ENCODE measurements at regions not wholly inside any gene's neighbourhood (a gene's known extent, or its start where the extent isn't known, plus 50 kb on each side); places are given as distances from the start of the nearest gene placed in this dataset.

DNA sequence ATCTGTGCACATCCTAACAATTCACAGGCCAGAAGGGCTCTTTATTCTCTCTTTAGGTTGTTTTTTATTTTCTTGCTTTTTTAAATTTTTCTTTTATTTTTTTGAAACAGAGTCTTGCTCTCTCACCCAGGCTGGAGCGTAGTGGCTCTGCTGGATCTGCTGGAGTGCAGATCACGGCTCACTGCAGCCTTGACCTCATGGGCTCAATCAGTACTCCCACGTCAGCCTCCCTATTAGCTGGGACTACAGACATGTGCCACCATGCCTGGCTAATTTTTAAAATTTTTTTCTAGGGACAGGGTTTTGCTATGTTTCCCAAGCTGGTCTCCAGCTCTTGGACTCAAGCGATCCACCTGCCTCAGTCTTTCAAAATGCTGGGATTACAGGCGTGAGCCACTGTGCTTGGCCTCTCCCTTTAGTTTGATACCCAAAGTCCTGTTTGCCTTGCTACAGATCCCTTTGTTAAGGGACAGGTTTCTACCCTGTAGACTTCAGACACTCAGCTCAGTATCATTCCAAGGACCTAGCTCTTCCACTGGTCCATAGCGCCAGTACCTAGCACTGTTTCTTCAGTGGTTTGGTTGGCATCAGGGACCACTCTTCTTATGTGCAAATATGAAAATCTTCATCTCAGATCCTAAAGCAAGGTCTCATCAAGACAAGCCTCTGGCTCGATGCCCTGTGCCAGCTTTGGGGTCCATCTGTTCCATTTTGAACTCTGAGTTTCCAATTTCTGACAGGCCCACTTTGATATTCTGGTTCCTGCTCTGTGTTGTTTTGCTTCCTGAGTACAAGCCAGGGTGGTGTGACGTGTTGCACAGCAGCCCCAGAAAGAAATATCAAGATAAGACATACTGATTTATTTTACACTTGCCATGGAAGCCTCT is 211.7 kb downstream of the FAT3 start:
- H3K4me3 ChIP-seq: no peak overlapping the region
- no peaks in the 10 kb centered on the region for H3K36me3 ChIP-seq
- H3K9me3 ChIP-seq: no peaks in the 10 kb centered on the region
- H3K27me3 ChIP-seq: no peaks in the 10 kb centered on the region
- no peak overlapping the region for H3K27ac ChIP-seq
- no peak for ATAC-seq
- intact Hi-C loops (cut with DNase I): no loop called here
- 83 to 89% (median 86%) methylated on average over 8 of the region's 8 CpGs for WGBS, 4 donors
- DNase-seq: no peak
- H3K4me1 ChIP-seq: peaks cover 0 to 6% (median 0%) of the 10 kb centered on the region in 12 donors
- TF ChIP-seq POLR2A (IDR thresholded peaks at IDR 0.05): no peak
- TF ChIP-seq, protein P1, sequence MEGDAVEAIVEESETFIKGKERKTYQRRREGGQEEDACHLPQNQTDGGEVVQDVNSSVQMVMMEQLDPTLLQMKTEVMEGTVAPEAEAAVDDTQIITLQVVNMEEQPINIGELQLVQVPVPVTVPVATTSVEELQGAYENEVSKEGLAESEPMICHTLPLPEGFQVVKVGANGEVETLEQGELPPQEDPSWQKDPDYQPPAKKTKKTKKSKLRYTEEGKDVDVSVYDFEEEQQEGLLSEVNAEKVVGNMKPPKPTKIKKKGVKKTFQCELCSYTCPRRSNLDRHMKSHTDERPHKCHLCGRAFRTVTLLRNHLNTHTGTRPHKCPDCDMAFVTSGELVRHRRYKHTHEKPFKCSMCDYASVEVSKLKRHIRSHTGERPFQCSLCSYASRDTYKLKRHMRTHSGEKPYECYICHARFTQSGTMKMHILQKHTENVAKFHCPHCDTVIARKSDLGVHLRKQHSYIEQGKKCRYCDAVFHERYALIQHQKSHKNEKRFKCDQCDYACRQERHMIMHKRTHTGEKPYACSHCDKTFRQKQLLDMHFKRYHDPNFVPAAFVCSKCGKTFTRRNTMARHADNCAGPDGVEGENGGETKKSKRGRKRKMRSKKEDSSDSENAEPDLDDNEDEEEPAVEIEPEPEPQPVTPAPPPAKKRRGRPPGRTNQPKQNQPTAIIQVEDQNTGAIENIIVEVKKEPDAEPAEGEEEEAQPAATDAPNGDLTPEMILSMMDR (IDR thresholded peaks at IDR 0.05): no peak

GRCh38 chr11:92439133-92439532 is 214.5 kb downstream of the FAT3 start:
- 78 to 87% (median 85%) methylated on average over 1 of the region's 1 CpG for WGBS, 4 donors
- H3K9me3 ChIP-seq: no peaks in the 10 kb centered on the region
- no peaks in the 10 kb centered on the region for H3K27me3 ChIP-seq
- H3K4me1 ChIP-seq: peaks cover 0 to 12% (median 2%) of the 10 kb centered on the region in 12 donors
- no peaks in the 10 kb centered on the region for H3K36me3 ChIP-seq
- no peak overlapping the region for H3K27ac ChIP-seq
- no peak for DNase-seq
- no peak overlapping the region for H3K4me3 ChIP-seq
- intact Hi-C loops (cut with DNase I): no loop called here
- no peak for ATAC-seq
- TF ChIP-seq, protein P1 (IDR thresholded peaks at IDR 0.05): no peak

GRCh38 chr11:92440701-92441442 is 216.3 kb downstream of the FAT3 start:
- DNase-seq (no peak), ATAC-seq (no peak)
- TF ChIP-seq POLR2A (IDR thresholded peaks at IDR 0.05): no peak
- TF ChIP-seq, protein P1 (IDR thresholded peaks at IDR 0.05): no peak
- H3K36me3 ChIP-seq: no peaks in the 10 kb centered on the region
- H3K4me1 ChIP-seq: peaks cover 0 to 12% (median 2%) of the 10 kb centered on the region in 12 donors
- no peak overlapping the region for H3K27ac ChIP-seq
- H3K9me3 ChIP-seq: no peaks in the 10 kb centered on the region
- no peak overlapping the region for H3K4me3 ChIP-seq
- no peaks in the 10 kb centered on the region for H3K27me3 ChIP-seq
- WGBS, 4 donors: 47 to 56% (median 49%) methylated on average over 4 of the region's 4 CpGs
- intact Hi-C loops (cut with DNase I): loop anchor here in 1 of 10 donors (10.0 kb wide), 1 partner anchor 264 kb away; no protein-coding TSS in a partner anchor

GRCh38 chr11:92441443-92441726 is 216.8 kb downstream of the FAT3 start:
- H3K27me3 ChIP-seq: no peaks in the 10 kb centered on the region
- DNase-seq (no peak), ATAC-seq (no peak)
- no peak overlapping the region for H3K27ac ChIP-seq
- H3K9me3 ChIP-seq: no peaks in the 10 kb centered on the region
- intact Hi-C loops (cut with DNase I): loop anchor here in 1 of 10 donors (10.0 kb wide), 1 partner anchor 263 kb away; no protein-coding TSS in a partner anchor
- peaks cover 0 to 12% (median 2%) of the 10 kb centered on the region in 12 donors for H3K4me1 ChIP-seq
- no peak for TF ChIP-seq POLR2A (IDR thresholded peaks at IDR 0.05)
- TF ChIP-seq, protein P1 (IDR thresholded peaks at IDR 0.05): no peak
- H3K4me3 ChIP-seq: no peak overlapping the region
- H3K36me3 ChIP-seq: no peaks in the 10 kb centered on the region
- 46 to 60% (median 52%) methylated on average over 4 of the region's 4 CpGs for WGBS, 4 donors

All from heart left ventricle (tissue), 16 donors.